SK-N-SH (cell line): ENCODE measurements at regions not wholly inside any gene's neighbourhood (a gene's known extent, or its start where the extent isn't known, plus 50 kb on each side); places are given as distances from the start of the nearest gene placed in this dataset.

ENCODE experiments used
- CTCF ChIA-PET: fragments of 300-600, 350-600 bp; formaldehyde crosslinking; extraction: SDS; loops from one replicate; lab custom pipeline; 2021; lab: Yijun Ruan, JAX
- POLR2A ChIA-PET: fragments of 350-600 bp; sonication (Branson Sonifier 250); formaldehyde crosslinking; extraction: SDS; loops from one replicate; lab custom pipeline; 2020; ENCODE audit warnings: antibody characterized with exemption, inconsistent platforms; lab: Yijun Ruan, JAX
- DNase-seq: peaks from one replicate; pipeline ENCODE4 v3.0.0; 2012
- H2AFZ ChIP-seq: fragments of 200-600 bp; sonication (generic); 2 replicates; pipeline ENCODE4 v1.8.1; 2016; ENCODE audit warnings: antibody characterized with exemption, mild to moderate bottlenecking, low read depth
- H3F3A ChIP-seq: fragments of 200-600 bp; sonication (generic); replicated peaks from 2 replicates; pipeline ENCODE3; 2016; ENCODE audit warnings: antibody characterized with exemption, mild to moderate bottlenecking; ENCODE audit not compliant: insufficient read depth
- H3K27ac ChIP-seq, 2 experiments: fragments of 200-500 bp in 1 of 2; fragments of 200-600 bp in 1 of 2; sonication (Bioruptor generic) in 1 of 2; sonication (generic), shearing (Covaris generic) in 1 of 2; 2 replicates each; pipeline versions ENCODE4 v1.5.1 to v1.6.1; 2014 to 2016; ENCODE audit warnings: low read depth in 2 of 2, inconsistent platforms in 1 of 2, low read length in 1 of 2, mild to moderate bottlenecking in 1 of 2, mixed read lengths in 1 of 2
- H3K27me3 ChIP-seq: fragments of 200-600 bp; sonication (generic), shearing (Covaris generic); 2 replicates; pipeline ENCODE4 v1.6.1; 2016; ENCODE audit warnings: mixed run types; ENCODE audit not compliant: insufficient read depth
- H3K36me3 ChIP-seq, 2 experiments: fragments of 200-500 bp in 1 of 2; fragments of 200-600 bp in 1 of 2; sonication (Bioruptor generic) in 1 of 2; sonication (generic) in 1 of 2; replicated peaks in 1 of 2; 2 replicates each; pipeline versions ENCODE3 to v1.5.1; 2014 to 2016; ENCODE audit warnings: low read length in 1 of 2, mild to moderate bottlenecking in 1 of 2; ENCODE audit not compliant: insufficient read depth in 2 of 2, control insufficient read depth in 1 of 2
- H3K4me1 ChIP-seq, 2 experiments: fragments of 200-500 bp in 1 of 2; fragments of 200-600 bp in 1 of 2; sonication (Bioruptor generic) in 1 of 2; sonication (generic), shearing (Covaris generic) in 1 of 2; 2 replicates each; pipeline versions ENCODE4 v1.5.1 to v1.6.1; 2014 to 2016; ENCODE audit warnings: low read depth in 1 of 2, low read length in 1 of 2, mixed run types in 1 of 2; ENCODE audit not compliant: insufficient read depth in 2 of 2, control insufficient read depth in 1 of 2
- H3K4me2 ChIP-seq: fragments of 200-600 bp; sonication (generic), shearing (Covaris generic); 2 replicates; pipeline ENCODE4 v1.6.1; 2017; ENCODE audit warnings: mixed run types
- H3K4me3 ChIP-seq, 2 experiments: fragments of 200-500 bp in 1 of 2; fragments of 200-600 bp in 1 of 2; sonication (Bioruptor generic) in 1 of 2; sonication (generic), shearing (Covaris generic) in 1 of 2; 2 replicates each; pipeline versions ENCODE4 v1.5.1 to v1.8.1; 2014 to 2016; ENCODE audit warnings: low read depth in 2 of 2, inconsistent platforms in 1 of 2, low read length in 1 of 2, mild to moderate bottlenecking in 1 of 2, mixed read lengths in 1 of 2, moderate library complexity in 1 of 2
- H3K79me2 ChIP-seq: fragments of 200-600 bp; sonication (generic); 2 replicates; pipeline ENCODE4 v1.8.1; 2017; ENCODE audit warnings: mild to moderate bottlenecking; ENCODE audit not compliant: insufficient read depth
- H3K9ac ChIP-seq: fragments of 200-600 bp; sonication (generic); 2 replicates; pipeline ENCODE4 v1.6.1; 2017; ENCODE audit warnings: mixed run types
- H3K9me2 ChIP-seq: fragments of 200-600 bp; sonication (generic); 2 replicates; pipeline ENCODE4 v1.6.1; 2017; ENCODE audit warnings: mixed run types
- H3K9me3 ChIP-seq: fragments of 200-600 bp; sonication (generic); 2 replicates; pipeline ENCODE4 v1.6.1; 2017; ENCODE audit warnings: mixed run types, mild to moderate bottlenecking, moderate library complexity
- H4K20me1 ChIP-seq: fragments of 200-600 bp; sonication (generic); 2 replicates; pipeline ENCODE4 v1.6.1; 2017; ENCODE audit warnings: mild to moderate bottlenecking, mixed run types; ENCODE audit not compliant: insufficient read depth
- CHD2 ChIP-seq: fragments of 150-350 bp; IDR thresholded peaks from 2 replicates; pipeline ENCODE4 v1.6.1; 2018; ENCODE audit warnings: low read length; ENCODE audit not compliant: partially characterized antibody
- FOSL2 ChIP-seq: IDR thresholded peaks from 2 replicates; pipeline ENCODE4 v1.4.0; 2012; ENCODE audit warnings: low read depth, mild to moderate bottlenecking, moderate library complexity, borderline replicate concordance
- JUND ChIP-seq: IDR thresholded peaks from 2 replicates; pipeline ENCODE4 v1.4.0; 2012
- RAD21 ChIP-seq: IDR thresholded peaks from 2 replicates; pipeline ENCODE4 v1.6.1; 2012; ENCODE audit warnings: mild to moderate bottlenecking, low read length
- RXRA ChIP-seq: IDR thresholded peaks from 2 replicates; pipeline ENCODE4 v1.4.0; 2012; ENCODE audit warnings: low read depth, mild to moderate bottlenecking, borderline replicate concordance
- TCF12 ChIP-seq: IDR thresholded peaks from 2 replicates; pipeline ENCODE4 v1.4.0; 2012
- YY1 ChIP-seq: IDR thresholded peaks from 2 replicates; pipeline ENCODE4 v1.4.0; 2012; ENCODE audit warnings: low read depth, mild to moderate bottlenecking
- WGBS: methylation state at CpG from one replicate; pipeline ENCODE4 v1.1.6; 2017; ENCODE audit warnings: low lambda C conversion rate; 5-methylcytosine and 5-hydroxymethylcytosine counted together
- TF ChIP-seq, protein P1 (sequence below): fragments of 200-600 bp; sonication (generic); IDR thresholded peaks from 2 replicates; pipeline ENCODE4 v1.6.1; 2017; ENCODE audit warnings: antibody characterized with exemption, mild to moderate bottlenecking, moderate library complexity
- TF ChIP-seq, protein P2 (sequence below): IDR thresholded peaks from 2 replicates; pipeline ENCODE4 v1.6.1; 2012; ENCODE audit warnings: mild to moderate bottlenecking, low read depth, low read length, moderate library complexity
- TF ChIP-seq, protein P3 (sequence below): IDR thresholded peaks from 2 replicates; pipeline ENCODE4; 2012

DNA sequence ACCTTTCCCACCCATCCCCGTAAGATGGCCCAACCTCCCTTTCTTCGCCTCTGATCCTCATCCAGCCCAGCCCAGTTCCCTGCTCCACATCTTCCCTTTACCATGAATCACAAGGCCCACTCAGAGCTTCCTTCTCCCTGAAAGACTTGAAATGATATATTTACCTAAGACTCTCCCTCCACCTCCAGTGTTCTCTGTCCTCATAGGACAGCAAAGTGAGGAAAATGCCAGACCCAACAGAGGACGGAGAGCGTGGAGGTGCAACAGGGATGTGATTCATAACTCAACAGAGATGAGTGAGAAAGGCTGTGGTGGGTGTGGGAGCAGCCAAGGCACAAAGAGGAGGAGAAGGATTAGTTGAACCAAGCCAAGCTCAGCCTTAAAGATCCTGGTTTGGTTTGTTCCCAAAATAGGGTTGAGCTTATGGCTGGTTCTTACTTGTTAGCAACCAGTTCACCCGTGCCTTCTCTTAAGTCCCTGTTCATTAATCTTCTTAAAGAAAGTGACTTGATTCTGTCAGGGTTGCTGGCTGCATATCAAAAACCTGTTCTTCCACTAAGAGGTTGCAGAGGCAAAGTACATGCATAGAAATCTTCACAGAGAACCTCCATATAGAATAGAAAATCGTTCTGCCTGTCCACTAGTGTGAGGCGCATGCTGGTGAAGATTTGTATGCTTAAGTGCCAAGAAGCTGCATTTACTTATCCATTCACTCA lies 183.2 kb downstream of the ACTL7B start:
- H3K4me3 ChIP-seq, result no peak overlapping the region
- no peaks in the 10 kb centered on the region for H3K9me3 ChIP-seq
- H4K20me1 ChIP-seq, result no peaks in the 10 kb centered on the region
- ChIA-PET POLR2A (no interaction called here), CTCF (interaction anchor here (1.4 kb wide), 1 partner anchor 1247 kb away, joined by 4 read pairs; no protein-coding TSS in a partner anchor)
- H2AFZ ChIP-seq, result no peak overlapping the region
- no peaks in the 10 kb centered on the region for H3K36me3 ChIP-seq
- H3K79me2 ChIP-seq, result no peaks in the 10 kb centered on the region
- no peak overlapping the region for H3K4me2 ChIP-seq
- WGBS, result 16% methylated on average over 7 of the region's 7 CpGs
- DNase-seq, result no peak
- H3K9ac ChIP-seq, result no peak overlapping the region
- no peaks in the 10 kb centered on the region for H3K4me1 ChIP-seq
- peaks cover 4% of the 10 kb centered on the region; the same call in 1 of the 2 replicates for H3K27me3 ChIP-seq
- TF ChIP-seq, protein P1, sequence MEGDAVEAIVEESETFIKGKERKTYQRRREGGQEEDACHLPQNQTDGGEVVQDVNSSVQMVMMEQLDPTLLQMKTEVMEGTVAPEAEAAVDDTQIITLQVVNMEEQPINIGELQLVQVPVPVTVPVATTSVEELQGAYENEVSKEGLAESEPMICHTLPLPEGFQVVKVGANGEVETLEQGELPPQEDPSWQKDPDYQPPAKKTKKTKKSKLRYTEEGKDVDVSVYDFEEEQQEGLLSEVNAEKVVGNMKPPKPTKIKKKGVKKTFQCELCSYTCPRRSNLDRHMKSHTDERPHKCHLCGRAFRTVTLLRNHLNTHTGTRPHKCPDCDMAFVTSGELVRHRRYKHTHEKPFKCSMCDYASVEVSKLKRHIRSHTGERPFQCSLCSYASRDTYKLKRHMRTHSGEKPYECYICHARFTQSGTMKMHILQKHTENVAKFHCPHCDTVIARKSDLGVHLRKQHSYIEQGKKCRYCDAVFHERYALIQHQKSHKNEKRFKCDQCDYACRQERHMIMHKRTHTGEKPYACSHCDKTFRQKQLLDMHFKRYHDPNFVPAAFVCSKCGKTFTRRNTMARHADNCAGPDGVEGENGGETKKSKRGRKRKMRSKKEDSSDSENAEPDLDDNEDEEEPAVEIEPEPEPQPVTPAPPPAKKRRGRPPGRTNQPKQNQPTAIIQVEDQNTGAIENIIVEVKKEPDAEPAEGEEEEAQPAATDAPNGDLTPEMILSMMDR, result no peak
- TF ChIP-seq RXRA (no peak), TCF12 (no peak), CHD2 (no peak), YY1 (no peak), JUND (no peak)
- TF ChIP-seq, protein P2, sequence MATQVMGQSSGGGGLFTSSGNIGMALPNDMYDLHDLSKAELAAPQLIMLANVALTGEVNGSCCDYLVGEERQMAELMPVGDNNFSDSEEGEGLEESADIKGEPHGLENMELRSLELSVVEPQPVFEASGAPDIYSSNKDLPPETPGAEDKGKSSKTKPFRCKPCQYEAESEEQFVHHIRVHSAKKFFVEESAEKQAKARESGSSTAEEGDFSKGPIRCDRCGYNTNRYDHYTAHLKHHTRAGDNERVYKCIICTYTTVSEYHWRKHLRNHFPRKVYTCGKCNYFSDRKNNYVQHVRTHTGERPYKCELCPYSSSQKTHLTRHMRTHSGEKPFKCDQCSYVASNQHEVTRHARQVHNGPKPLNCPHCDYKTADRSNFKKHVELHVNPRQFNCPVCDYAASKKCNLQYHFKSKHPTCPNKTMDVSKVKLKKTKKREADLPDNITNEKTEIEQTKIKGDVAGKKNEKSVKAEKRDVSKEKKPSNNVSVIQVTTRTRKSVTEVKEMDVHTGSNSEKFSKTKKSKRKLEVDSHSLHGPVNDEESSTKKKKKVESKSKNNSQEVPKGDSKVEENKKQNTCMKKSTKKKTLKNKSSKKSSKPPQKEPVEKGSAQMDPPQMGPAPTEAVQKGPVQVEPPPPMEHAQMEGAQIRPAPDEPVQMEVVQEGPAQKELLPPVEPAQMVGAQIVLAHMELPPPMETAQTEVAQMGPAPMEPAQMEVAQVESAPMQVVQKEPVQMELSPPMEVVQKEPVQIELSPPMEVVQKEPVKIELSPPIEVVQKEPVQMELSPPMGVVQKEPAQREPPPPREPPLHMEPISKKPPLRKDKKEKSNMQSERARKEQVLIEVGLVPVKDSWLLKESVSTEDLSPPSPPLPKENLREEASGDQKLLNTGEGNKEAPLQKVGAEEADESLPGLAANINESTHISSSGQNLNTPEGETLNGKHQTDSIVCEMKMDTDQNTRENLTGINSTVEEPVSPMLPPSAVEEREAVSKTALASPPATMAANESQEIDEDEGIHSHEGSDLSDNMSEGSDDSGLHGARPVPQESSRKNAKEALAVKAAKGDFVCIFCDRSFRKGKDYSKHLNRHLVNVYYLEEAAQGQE, result no peak
- TF ChIP-seq, protein P3, sequence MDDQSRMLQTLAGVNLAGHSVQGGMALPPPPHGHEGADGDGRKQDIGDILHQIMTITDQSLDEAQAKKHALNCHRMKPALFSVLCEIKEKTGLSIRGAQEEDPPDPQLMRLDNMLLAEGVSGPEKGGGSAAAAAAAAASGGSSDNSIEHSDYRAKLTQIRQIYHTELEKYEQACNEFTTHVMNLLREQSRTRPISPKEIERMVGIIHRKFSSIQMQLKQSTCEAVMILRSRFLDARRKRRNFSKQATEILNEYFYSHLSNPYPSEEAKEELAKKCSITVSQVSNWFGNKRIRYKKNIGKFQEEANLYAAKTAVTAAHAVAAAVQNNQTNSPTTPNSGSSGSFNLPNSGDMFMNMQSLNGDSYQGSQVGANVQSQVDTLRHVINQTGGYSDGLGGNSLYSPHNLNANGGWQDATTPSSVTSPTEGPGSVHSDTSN, result no peak
- no peaks in the 10 kb centered on the region for H3K9me2 ChIP-seq
- no peaks in the 10 kb centered on the region for H3F3A ChIP-seq
- H3K27ac ChIP-seq, result no peak overlapping the region

DNA sequence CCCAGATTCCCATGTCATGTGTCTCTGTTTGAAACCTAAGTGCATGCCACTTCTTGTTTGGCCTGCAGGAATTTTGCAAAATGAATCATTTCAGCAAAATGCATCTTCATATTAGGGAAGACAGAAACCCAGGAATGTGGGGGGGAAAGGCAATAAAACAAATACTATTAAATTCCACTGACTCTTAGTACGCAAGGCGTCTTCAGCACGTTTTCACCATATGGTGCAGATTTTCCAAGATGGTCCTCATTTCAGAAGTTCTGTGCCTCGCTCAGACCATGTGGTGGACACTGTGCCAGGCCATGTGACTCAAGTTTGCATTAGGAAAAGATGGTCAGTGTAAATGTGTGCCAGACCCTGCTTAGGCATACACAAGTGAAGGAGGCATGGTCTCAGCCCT lies 184.0 kb downstream of the ACTL7B start:
- no peaks in the 10 kb centered on the region; the same call in 1 of the 2 replicates for H3K27me3 ChIP-seq
- no peaks in the 10 kb centered on the region for H4K20me1 ChIP-seq
- H3F3A ChIP-seq, result no peaks in the 10 kb centered on the region
- H3K79me2 ChIP-seq, result no peaks in the 10 kb centered on the region
- ChIA-PET POLR2A (no interaction called here), CTCF (no interaction called here)
- no peaks in the 10 kb centered on the region for H3K4me1 ChIP-seq
- no peak overlapping the region for H3K9ac ChIP-seq
- no peak for DNase-seq
- TF ChIP-seq RAD21 (no peak), FOSL2 (no peak)
- H3K9me2 ChIP-seq, result no peaks in the 10 kb centered on the region
- H3K4me3 ChIP-seq, result no peak overlapping the region
- no peak overlapping the region for H2AFZ ChIP-seq
- H3K9me3 ChIP-seq, result no peaks in the 10 kb centered on the region
- 10% methylated on average over 4 of the region's 4 CpGs for WGBS
- no peak overlapping the region for H3K27ac ChIP-seq
- no peak overlapping the region for H3K4me2 ChIP-seq
- no peaks in the 10 kb centered on the region for H3K36me3 ChIP-seq
